Activated CD4-positive, alpha-beta T cell treated with anti-CD3 and anti-CD28 coated beads for 4 hours (primary cell): ENCODE measurements at regions not wholly inside any gene's neighbourhood (a gene's known extent, or its start where the extent isn't known, plus 50 kb on each side); places are given as distances from the start of the nearest gene placed in this dataset.
"Not testable (repeated sequence)": the region's sequence is repeated elsewhere in the genome, so short reads cannot be mapped to it uniquely, and the experiment has no call there.

Source experiments
- DNase-seq, 2 donors: peaks; one replicate each; pipeline ENCODE4 v3.0.0-alpha.2; 2020

DNA sequence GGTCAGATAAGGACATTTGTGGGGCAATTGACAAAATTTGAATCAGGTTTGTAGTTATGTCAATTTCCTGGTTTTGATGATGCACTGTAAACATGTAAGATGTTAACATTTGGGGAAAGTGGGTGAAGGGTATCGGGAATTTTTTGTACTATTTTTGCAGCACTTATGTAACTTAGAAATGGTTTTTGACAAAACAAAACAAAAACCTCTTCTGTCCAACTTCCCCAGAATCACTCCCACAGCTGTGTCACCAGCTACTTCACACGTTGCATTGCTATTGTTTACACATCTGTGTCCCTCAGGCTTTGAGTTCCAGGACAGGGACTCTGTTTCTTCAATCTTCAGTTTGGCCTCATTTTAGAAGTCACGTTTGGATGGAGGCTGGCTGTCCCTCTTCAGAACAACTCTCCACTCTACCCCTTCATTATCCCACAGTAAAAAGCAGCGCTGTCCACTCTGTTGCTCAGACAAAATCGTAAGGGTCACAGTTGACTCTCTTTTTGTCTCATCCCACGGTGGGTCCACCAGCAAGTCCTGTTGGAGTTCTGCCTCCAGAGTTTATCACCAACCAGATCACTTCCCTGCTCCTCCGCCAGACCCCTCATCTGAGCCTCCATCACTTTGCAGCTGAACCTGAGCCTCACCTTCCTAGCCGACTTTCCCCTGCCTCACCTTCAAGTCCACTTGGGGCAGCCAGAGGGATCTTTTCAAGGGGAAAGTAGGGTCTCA lies 63.2 kb downstream of the NENF start:
- no peak for DNase-seq

- DNase-seq, result no peak
Observed at GRCh38 chr1:212496682-212497081, 64.0 kb downstream of the NENF start.

DNA sequence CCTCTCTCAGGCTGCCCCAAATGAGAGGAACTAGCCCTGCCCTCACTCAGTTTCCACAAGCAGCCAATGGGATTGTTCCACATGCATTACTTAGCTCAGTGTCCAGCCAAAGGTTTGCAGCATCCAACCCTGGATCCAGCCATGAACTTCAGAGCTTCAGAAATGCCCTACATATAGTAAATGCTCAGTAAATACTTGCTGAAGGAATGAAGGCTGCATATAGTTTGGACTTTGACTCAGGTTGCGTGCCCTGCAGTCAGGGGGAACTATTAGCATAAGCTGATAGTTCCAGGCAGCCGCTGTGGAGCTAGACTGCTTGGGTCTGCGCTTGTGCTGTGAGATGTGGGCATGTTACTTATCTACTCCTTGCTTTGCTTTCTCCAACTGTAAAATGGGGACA lies 64.8 kb downstream of the NENF start:
- no peak for DNase-seq

DNA sequence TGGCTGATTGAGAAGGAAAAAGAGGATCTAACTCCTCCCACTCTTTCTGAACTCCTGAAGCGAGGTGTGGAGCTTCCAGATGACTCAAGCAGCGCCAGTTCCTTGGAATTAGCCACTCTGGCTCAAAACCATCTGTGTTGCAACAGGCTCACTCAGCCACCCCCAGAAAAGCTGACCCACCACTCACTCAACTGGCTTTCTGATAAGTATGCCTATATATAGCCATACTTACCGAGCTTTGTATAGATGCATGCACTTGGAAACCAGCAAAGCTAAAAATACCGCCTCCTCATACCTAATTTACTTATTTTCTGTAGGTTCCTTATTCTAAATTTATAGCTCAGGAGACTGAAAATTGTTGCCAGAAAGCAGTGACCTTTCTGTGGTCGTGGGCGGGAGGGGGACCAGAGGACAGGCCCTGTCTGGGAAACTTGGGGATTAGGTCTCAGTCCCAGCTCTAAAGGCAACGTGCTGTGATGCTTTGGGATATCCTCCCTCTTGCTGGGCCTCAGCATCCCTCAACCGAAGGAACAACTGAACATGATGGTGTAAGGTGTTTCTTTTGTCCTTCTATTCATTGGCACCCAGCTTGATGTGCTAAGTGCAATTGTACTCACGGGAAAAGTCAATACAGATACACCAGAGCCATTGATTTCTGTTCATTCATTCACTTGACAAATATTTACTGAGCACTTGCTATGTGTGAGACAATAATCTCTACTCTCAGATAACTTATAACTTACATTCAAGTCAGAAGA lies 65.7 kb downstream of the NENF start:
- DNase-seq, result no peak

DNA sequence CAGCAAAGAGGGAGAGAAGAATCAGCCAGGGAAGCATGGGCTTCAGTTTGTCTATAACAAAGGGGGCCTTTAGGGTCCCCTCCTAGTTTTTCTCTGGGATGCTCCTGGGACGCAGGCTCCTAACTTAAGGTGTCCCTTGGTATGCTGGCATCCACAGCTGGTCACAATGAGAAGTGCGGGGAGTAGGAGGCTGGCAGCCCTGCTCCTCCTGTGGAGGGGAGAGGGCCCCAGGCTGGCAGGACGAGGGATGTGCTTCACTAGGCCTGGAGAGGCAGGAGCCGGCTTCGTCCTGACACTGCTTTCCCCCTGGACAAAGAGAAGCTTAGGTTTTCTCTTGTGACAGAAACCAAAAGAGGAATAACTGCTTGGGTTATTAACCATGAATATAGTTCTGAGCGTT lies 67.6 kb downstream of the NENF start:
- DNase-seq, result no peak

DNA sequence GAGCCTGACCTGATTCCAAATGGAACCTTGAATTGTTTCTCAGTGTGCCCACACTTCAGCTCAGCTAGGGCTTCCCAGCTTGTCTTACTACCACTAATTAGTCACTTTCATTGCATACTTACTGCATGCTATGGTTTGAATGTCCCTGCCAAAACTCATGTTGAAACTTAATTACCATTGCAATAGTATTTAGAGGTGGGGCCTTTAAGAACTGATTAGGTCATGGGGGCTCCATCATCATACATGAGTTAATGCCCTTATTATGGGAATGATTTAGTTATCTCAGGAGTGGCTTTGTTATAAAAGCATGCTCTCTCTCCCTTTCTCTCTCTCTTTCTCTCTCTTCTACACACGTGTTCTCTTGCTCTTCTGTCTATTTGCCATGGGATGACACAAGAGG lies 68.3 kb downstream of the NENF start:
- DNase-seq, result no peak

DNA sequence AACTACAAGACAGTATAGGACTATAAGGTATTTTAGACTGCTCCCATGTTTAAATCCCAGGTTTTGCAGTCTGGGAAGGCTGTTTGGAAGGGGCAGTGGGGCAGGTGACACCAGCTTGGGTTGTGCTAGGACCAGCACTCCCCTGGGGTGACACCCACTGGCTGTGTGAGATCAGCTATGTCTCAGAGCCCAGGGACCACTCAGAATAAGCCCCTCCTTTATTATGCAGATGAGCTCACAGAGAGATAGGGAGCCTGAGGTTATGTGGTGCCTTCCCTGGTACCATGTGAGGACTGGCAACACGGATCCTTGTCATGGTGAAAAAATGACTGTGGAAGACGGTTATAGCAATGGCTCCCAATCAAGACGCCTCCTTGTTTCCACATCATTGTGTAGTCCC lies 71.0 kb downstream of the NENF start:
- DNase-seq, result no peak

DNA sequence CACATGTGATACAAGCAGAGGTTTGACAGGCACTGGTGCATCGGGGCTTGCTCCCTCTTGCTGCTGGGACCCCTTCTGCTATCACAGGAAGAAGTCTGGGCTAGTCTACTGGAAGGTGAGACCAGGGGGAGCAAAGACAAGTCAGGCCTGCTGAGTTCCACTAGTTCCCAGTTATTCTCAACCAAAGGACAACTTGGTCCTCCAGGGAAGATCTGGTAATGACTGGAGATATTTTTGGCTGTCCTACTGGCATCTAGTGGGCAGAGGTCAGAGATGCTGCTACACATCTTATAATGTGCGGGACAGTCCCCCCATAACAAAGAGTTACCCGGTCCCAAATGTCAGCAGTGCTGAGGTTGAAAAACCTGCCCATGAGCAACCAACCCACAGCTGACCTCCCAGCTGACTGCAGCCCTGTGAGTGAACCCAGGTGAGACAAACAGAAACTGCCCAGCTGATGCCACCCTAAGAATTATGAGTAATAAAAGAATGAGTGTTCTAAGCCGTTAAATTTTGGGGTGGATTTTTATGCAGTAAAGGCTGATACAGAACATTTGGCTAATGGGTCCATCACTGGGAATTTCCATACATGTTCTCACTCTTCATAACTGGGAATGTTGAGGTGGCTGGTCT lies 71.6 kb downstream of the NENF start:
- DNase-seq, result no peak

DNA sequence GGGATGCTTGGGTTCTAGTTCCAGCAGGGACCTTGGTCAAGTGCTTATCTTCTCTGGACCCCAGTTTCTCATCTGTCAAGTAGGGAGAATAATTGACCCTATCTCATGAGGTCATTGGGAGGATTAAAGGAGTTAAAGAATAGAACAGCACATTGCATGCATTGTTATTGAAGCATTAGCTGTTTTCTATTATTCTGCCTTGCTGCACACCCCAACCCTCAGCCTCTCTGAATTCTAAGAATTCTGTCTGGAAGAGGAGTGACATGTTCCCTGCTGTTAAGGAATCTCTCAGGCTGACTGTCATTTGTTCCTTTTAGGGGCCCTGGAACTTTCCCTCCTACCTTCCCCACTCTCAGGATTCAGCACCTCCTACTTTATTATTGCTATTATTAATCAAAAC lies 73.9 kb downstream of the NENF start:
- no peak for DNase-seq

GRCh38 chr1:212507369-212507768 lies 74.6 kb downstream of the NENF start:
- DNase-seq, result no peak

DNA sequence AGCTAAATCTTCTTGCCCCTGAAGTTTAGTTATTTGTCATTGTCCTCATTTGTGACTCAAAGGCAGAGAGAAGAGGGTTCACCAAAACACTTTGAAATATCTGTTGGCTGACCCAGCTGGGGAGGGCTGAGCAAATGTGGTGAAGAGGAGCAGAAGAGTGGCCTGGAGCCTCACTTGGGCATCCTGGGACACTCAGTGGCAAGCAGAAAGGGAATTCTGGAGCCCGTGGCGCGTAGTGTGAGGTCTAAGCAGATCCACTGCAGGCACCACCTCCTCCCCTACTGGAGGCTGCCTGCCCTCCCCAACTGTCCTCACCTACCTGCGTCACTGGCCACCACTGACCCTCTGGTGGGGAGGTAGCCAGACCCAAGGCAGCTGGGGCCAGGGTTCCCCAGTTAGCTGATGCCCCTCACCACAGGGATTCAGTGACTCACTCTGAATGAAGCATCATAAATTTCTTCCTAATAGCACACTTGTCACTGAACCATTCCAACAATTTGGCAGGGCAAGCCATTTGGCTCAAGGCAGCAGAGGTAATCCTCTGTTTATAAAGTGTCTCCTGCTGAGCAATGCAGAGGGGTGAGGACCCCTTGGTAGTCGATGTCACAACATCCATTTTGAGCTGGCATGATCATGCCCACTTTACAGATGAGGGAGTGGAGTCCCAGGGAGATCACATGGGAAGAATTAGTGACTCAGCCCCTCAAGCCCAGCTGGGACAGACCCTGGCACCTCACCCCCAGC lies 80.3 kb downstream of the NENF start:
- DNase-seq, result no peak

DNA sequence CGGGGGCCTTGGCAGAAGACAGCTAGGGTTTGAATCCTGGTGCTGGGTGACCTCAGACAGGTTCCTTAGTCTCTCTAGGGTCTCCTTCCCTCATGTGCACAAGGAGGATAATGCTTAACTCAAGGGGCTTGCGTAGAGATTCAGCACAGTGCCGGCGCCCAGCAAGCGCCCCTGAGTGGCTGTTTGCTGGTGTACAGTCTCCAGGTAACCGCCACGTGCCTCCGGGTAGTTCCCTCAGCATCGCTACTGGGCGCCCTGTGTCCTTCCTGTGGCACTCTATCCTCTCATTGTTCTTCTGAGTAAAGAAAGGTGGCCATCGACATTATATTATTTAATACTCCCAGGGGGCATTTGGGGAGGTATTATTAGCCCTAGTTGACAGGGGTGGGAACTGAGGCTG lies 80.9 kb downstream of the NENF start:
- DNase-seq, result no peak

- no peak for DNase-seq
Observed at GRCh38 chr1:212514056-212514614, 81.4 kb downstream of the NENF start.

- no peak for DNase-seq
Observed at GRCh38 chr1:212514782-212515181, 82.1 kb downstream of the NENF start.

DNA sequence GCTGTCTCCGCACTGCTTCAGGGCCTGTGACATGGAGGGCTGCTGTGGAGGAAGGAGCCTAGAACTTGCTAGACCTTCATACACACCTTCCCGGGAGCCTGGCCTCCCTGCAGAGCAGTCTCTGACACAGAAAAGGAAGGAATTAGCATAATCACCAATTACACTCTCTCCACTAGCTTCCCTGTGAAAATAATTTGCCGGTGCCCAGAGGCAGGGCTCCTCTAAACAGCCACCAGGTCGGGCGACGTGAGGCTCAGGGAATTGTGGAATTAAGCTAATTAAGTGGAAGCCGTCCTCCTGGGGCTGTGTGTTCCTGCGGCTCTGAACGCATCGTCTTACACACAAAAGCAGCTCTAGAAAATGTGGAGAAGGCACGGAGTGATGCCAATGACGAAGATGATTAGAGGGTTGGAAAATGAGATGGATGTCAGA lies 82.6 kb downstream of the NENF start:
- DNase-seq, result no peak

GRCh38 chr1:212516012-212516411 lies 83.3 kb downstream of the NENF start:
- not testable (repeated sequence) for DNase-seq

- DNase-seq, result no peak
Observed at GRCh38 chr1:212518188-212519054, 85.7 kb downstream of the NENF start.

GRCh38 chr1:212519131-212519530 lies 86.4 kb downstream of the NENF start:
- DNase-seq, result no peak

DNA sequence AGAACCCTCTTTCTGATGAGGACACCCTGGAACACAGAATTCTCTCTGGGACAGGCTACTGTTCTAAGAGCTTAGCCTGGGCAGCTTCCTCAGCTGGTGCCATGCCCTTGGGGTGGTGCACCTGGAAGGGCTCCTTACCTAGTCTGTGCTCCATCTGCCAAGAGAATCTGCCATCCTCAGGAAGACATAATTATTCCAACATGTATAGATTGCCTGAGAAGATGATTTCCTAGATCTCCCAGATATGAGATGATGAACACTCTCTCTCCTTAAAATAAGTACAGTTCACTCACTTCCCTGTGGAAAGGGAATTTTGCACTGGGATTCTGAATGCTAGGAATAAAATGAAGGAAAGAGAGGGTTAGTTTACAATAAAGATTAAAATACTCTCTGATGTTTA lies 87.6 kb downstream of the NENF start:
- DNase-seq, result no peak

GRCh38 chr1:212520746-212521145 lies 87.8 kb upstream of the ATF3 start:
- DNase-seq, result no peak

GRCh38 chr1:212525479-212526110 lies 83.0 kb upstream of the ATF3 start:
- DNase-seq, result no peak

- no peak for DNase-seq
Observed at GRCh38 chr1:212526111-212526491, 82.5 kb upstream of the ATF3 start.
